ENCODE measurements at regions not wholly inside any gene's neighbourhood (a gene's known extent, or its start where the extent isn't known, plus 50 kb on each side); places are given as distances from the start of the nearest gene placed in this dataset.

- H3K79me1 ChIP-seq (ENCODE audit: low read length) = no peaks in the 10 kb centered on the region
- H3K27me3 ChIP-seq (ENCODE audit: insufficient read depth, low read length, poor library complexity) = no peaks in the 10 kb centered on the region
- no peak overlapping the region for H2BK120ac ChIP-seq (ENCODE audit: low read depth, low read length)
- H2BK5ac ChIP-seq (ENCODE audit: low read length) = no peak overlapping the region
- H3K4me2 ChIP-seq (ENCODE audit: low read length) = no peak overlapping the region
- H3K9ac ChIP-seq (ENCODE audit: low read length) = no peak overlapping the region
- H3K18ac ChIP-seq (ENCODE audit: low read length) = no peak overlapping the region
- no peaks in the 10 kb centered on the region for H3K79me2 ChIP-seq (ENCODE audit: control insufficient read depth, insufficient read depth, low read length)
- H4K5ac ChIP-seq (ENCODE audit: low read length) = no peak overlapping the region
- WGBS (ENCODE audit: extremely low coverage, insufficient coverage, low lambda C conversion rate) = no CpG with 5 or more reads among the region's 6 CpGs
- H3K56ac ChIP-seq (ENCODE audit: low read length) = no peak overlapping the region
- H2BK15ac ChIP-seq (replicated peaks; ENCODE audit: low read depth) = no peak overlapping the region
- no peaks in the 10 kb centered on the region for H3K36me3 ChIP-seq (ENCODE audit: control insufficient read depth, insufficient read depth, low read length)
- H4K8ac ChIP-seq (ENCODE audit: low read depth, low read length) = no peak overlapping the region
- no peak overlapping the region for H3K4ac ChIP-seq (ENCODE audit: low read depth, low read length)
- H3K23ac ChIP-seq (ENCODE audit: low read length) = no peak overlapping the region
- H3K27ac ChIP-seq (ENCODE audit: low read depth, low read length) = no peak overlapping the region
- H3K4me1 ChIP-seq (ENCODE audit: control insufficient read depth, low read depth, low read length) = peaks cover under 1% of the 10 kb centered on the region
- no peak overlapping the region for H3K4me3 ChIP-seq (ENCODE audit: low read length)
- no peak for DNase-seq
- H2AK5ac ChIP-seq (ENCODE audit: low read length) = no peak overlapping the region
Measured at GRCh38 chr6:168152980-168153379, 74.0 kb upstream of the FRMD1 start.

GRCh38 chr6:168152306-168152963 lies 73.4 kb upstream of the FRMD1 start:
- no peaks in the 10 kb centered on the region for H3K79me1 ChIP-seq (ENCODE audit: low read length)
- H3K36me3 ChIP-seq (ENCODE audit: control insufficient read depth, insufficient read depth, low read length) = no peaks in the 10 kb centered on the region
- no peak overlapping the region for H3K4ac ChIP-seq (ENCODE audit: low read depth, low read length)
- no peak overlapping the region for H2AK5ac ChIP-seq (ENCODE audit: low read length)
- no peak overlapping the region for H3K9ac ChIP-seq (ENCODE audit: low read length)
- H3K27me3 ChIP-seq (ENCODE audit: insufficient read depth, low read length, poor library complexity) = no peaks in the 10 kb centered on the region
- no peak overlapping the region for H2BK5ac ChIP-seq (ENCODE audit: low read length)
- H4K5ac ChIP-seq (ENCODE audit: low read length) = no peak overlapping the region
- no peaks in the 10 kb centered on the region for H3K79me2 ChIP-seq (ENCODE audit: control insufficient read depth, insufficient read depth, low read length)
- H2BK15ac ChIP-seq (replicated peaks; ENCODE audit: low read depth) = no peak overlapping the region
- no peak overlapping the region for H2BK120ac ChIP-seq (ENCODE audit: low read depth, low read length)
- H3K18ac ChIP-seq (ENCODE audit: low read length) = no peak overlapping the region
- H3K4me1 ChIP-seq (ENCODE audit: control insufficient read depth, low read depth, low read length) = no peaks in the 10 kb centered on the region
- no peak for DNase-seq
- WGBS (ENCODE audit: extremely low coverage, insufficient coverage, low lambda C conversion rate) = no CpG with 5 or more reads among the region's 18 CpGs
- no peak overlapping the region for H3K27ac ChIP-seq (ENCODE audit: low read depth, low read length)
- H4K8ac ChIP-seq (ENCODE audit: low read depth, low read length) = no peak overlapping the region
- H3K4me2 ChIP-seq (ENCODE audit: low read length) = no peak overlapping the region
- H3K23ac ChIP-seq (ENCODE audit: low read length) = no peak overlapping the region
- H3K4me3 ChIP-seq (ENCODE audit: low read length) = no peak overlapping the region
- H3K56ac ChIP-seq (ENCODE audit: low read length) = no peak overlapping the region

- no peaks in the 10 kb centered on the region for H3K27me3 ChIP-seq (ENCODE audit: insufficient read depth, low read length, poor library complexity)
- no peak overlapping the region for H4K5ac ChIP-seq (ENCODE audit: low read length)
- no peak overlapping the region for H3K27ac ChIP-seq (ENCODE audit: low read depth, low read length)
- H3K4me2 ChIP-seq (ENCODE audit: low read length) = no peak overlapping the region
- H4K8ac ChIP-seq (ENCODE audit: low read depth, low read length) = no peak overlapping the region
- H3K79me1 ChIP-seq (ENCODE audit: low read length) = no peaks in the 10 kb centered on the region
- H2AK5ac ChIP-seq (ENCODE audit: low read length) = no peak overlapping the region
- H3K56ac ChIP-seq (ENCODE audit: low read length) = no peak overlapping the region
- H3K18ac ChIP-seq (ENCODE audit: low read length) = no peak overlapping the region
- no peak overlapping the region for H2BK5ac ChIP-seq (ENCODE audit: low read length)
- no peak overlapping the region for H3K23ac ChIP-seq (ENCODE audit: low read length)
- H3K4me3 ChIP-seq (ENCODE audit: low read length) = no peak overlapping the region
- no peaks in the 10 kb centered on the region for H3K4me1 ChIP-seq (ENCODE audit: control insufficient read depth, low read depth, low read length)
- no peak overlapping the region for H2BK120ac ChIP-seq (ENCODE audit: low read depth, low read length)
- WGBS (ENCODE audit: extremely low coverage, insufficient coverage, low lambda C conversion rate) = no CpG with 5 or more reads among the region's 28 CpGs
- H3K36me3 ChIP-seq (ENCODE audit: control insufficient read depth, insufficient read depth, low read length) = no peaks in the 10 kb centered on the region
- no peaks in the 10 kb centered on the region for H3K79me2 ChIP-seq (ENCODE audit: control insufficient read depth, insufficient read depth, low read length)
- H3K4ac ChIP-seq (ENCODE audit: low read depth, low read length) = no peak overlapping the region
- no peak overlapping the region for H3K9ac ChIP-seq (ENCODE audit: low read length)
- DNase-seq = peak; percentile 27
- no peak overlapping the region for H2BK15ac ChIP-seq (replicated peaks; ENCODE audit: low read depth)
Measured at GRCh38 chr6:168150551-168151320, 71.7 kb upstream of the FRMD1 start.

- Histone ChIP-seq H3K79me1 (ENCODE audit: low read length) (no peaks in the 10 kb centered on the region), H3K79me2 (ENCODE audit: control insufficient read depth, insufficient read depth, low read length) (no peaks in the 10 kb centered on the region), H3K18ac (ENCODE audit: low read length) (no peak overlapping the region), H3K56ac (ENCODE audit: low read length) (no peak overlapping the region), H2BK120ac (ENCODE audit: low read depth, low read length) (no peak overlapping the region), H3K4ac (ENCODE audit: low read depth, low read length) (no peak overlapping the region), H3K27ac (ENCODE audit: low read depth, low read length) (no peak overlapping the region), H2BK5ac (ENCODE audit: low read length) (no peak overlapping the region), H4K8ac (ENCODE audit: low read depth, low read length) (no peak overlapping the region), H3K4me2 (ENCODE audit: low read length) (no peak overlapping the region), H3K9ac (ENCODE audit: low read length) (no peak overlapping the region), H3K36me3 (ENCODE audit: control insufficient read depth, insufficient read depth, low read length) (no peaks in the 10 kb centered on the region), H3K23ac (ENCODE audit: low read length) (no peak overlapping the region), H2AK5ac (ENCODE audit: low read length) (no peak overlapping the region), H3K4me3 (ENCODE audit: low read length) (no peak overlapping the region), H4K5ac (ENCODE audit: low read length) (no peak overlapping the region), H3K4me1 (ENCODE audit: control insufficient read depth, low read depth, low read length) (no peaks in the 10 kb centered on the region), H2BK15ac (replicated peaks; ENCODE audit: low read depth) (no peak overlapping the region), H3K27me3 (ENCODE audit: insufficient read depth, low read length, poor library complexity) (no peaks in the 10 kb centered on the region)
- DNase-seq = no peak
- WGBS (ENCODE audit: extremely low coverage, insufficient coverage, low lambda C conversion rate) = no CpG with 5 or more reads among the region's 14 CpGs
Measured at GRCh38 chr6:168149015-168149414, 70.0 kb upstream of the FRMD1 start.

- no peak overlapping the region for H2BK15ac ChIP-seq (replicated peaks; ENCODE audit: low read depth)
- no peaks in the 10 kb centered on the region for H3K79me1 ChIP-seq (ENCODE audit: low read length)
- H3K79me2 ChIP-seq (ENCODE audit: control insufficient read depth, insufficient read depth, low read length) = no peaks in the 10 kb centered on the region
- no peak overlapping the region for H4K8ac ChIP-seq (ENCODE audit: low read depth, low read length)
- H3K4ac ChIP-seq (ENCODE audit: low read depth, low read length) = no peak overlapping the region
- H3K4me1 ChIP-seq (ENCODE audit: control insufficient read depth, low read depth, low read length) = no peaks in the 10 kb centered on the region
- H3K4me3 ChIP-seq (ENCODE audit: low read length) = no peak overlapping the region
- no peaks in the 10 kb centered on the region for H3K36me3 ChIP-seq (ENCODE audit: control insufficient read depth, insufficient read depth, low read length)
- no peak overlapping the region for H3K18ac ChIP-seq (ENCODE audit: low read length)
- H2BK5ac ChIP-seq (ENCODE audit: low read length) = no peak overlapping the region
- no peak overlapping the region for H2AK5ac ChIP-seq (ENCODE audit: low read length)
- WGBS (ENCODE audit: extremely low coverage, insufficient coverage, low lambda C conversion rate) = no CpG with 5 or more reads among the region's 14 CpGs
- no peak overlapping the region for H3K56ac ChIP-seq (ENCODE audit: low read length)
- H4K5ac ChIP-seq (ENCODE audit: low read length) = no peak overlapping the region
- no peak overlapping the region for H3K23ac ChIP-seq (ENCODE audit: low read length)
- DNase-seq = no peak
- no peaks in the 10 kb centered on the region for H3K27me3 ChIP-seq (ENCODE audit: insufficient read depth, low read length, poor library complexity)
- no peak overlapping the region for H3K9ac ChIP-seq (ENCODE audit: low read length)
- no peak overlapping the region for H3K4me2 ChIP-seq (ENCODE audit: low read length)
- H2BK120ac ChIP-seq (ENCODE audit: low read depth, low read length) = no peak overlapping the region
- H3K27ac ChIP-seq (ENCODE audit: low read depth, low read length) = no peak overlapping the region
Measured at GRCh38 chr6:168148231-168148849, 69.3 kb upstream of the FRMD1 start.

Data from mesendoderm (in vitro differentiated cells).